ENCODE measurements at regions not wholly inside any gene's neighbourhood (a gene's known extent, or its start where the extent isn't known, plus 50 kb on each side); places are given as distances from the start of the nearest gene placed in this dataset.
"Not testable (repeated sequence)": the region's sequence is repeated elsewhere in the genome, so short reads cannot be mapped to it uniquely, and the experiment has no call there.

DNA sequence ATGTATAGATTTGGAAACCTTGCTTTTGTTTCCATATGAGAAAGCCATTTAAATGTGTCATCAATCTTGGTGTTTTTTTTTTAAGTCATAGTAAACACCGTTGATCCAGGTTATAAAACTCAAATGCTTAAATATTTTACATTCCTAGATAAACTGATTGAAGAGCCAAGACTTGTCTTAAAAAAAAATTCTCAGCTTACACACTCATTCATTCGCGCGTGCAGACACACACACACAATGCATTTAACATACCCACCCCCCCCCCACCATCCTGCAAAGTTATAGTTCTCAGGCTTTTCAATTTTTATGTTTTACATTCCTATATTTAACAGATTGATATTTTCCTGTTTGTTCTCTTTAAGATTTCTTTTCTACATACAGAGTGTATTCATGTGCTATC, 536.4 kb downstream of the PRKD1 start:
- ChIA-PET POLR2A (ENCODE audit: partially characterized antibody) (no interaction called here), CTCF (ENCODE audit: partially characterized antibody) (no interaction called here)
- H3K4me1 ChIP-seq (ENCODE audit: insufficient read depth, low read length), result no peaks in the 10 kb centered on the region
- no peaks in the 10 kb centered on the region for H3K36me3 ChIP-seq (ENCODE audit: insufficient read depth, low read length)
- Mint-ChIP-seq H3K4me1 (no peaks in the 10 kb centered on the region), H3K27ac (no peak overlapping the region), H3K4me3 (no peak overlapping the region), H3K27me3 (no peaks in the 10 kb centered on the region), H3K9me3 (peaks cover 0 to 21% (median 6%) of the 10 kb centered on the region in 8 donors), H3K36me3 (no peaks in the 10 kb centered on the region)
- no peak overlapping the region for H3K4me3 ChIP-seq (ENCODE audit: low read length in 2 of 2)
- H3K9me3 ChIP-seq (ENCODE audit: control insufficient read depth in 1 of 2, low read length in 2 of 2), result no peaks in the 10 kb centered on the region
- no peak overlapping the region for H3K27ac ChIP-seq (ENCODE audit: low read depth, low read length)
- intact Hi-C loops (cut with micrococcal nuclease), result no loop called here
- DNase-seq, result no peak
- H3K27me3 ChIP-seq (ENCODE audit: insufficient read depth, low read length), result no peaks in the 10 kb centered on the region

DNA sequence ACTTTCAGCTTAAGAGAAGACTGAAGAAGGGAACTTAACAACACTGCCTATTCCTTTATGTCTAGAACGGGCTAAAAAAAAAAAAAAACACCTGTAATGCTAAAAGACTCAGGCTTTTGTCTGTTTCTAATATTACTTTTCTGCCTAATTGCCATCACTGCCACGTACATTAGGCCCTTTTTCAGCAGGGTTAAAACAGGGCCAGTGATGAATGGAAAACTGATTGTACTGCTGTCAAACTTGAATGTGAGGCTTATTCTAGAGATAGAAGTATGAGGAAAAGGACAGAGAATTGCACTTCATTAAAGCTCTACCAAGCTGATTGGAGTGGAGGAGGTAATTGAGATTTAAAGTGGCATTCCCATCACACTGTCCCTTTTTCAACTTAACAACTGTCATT, 535.8 kb downstream of the PRKD1 start:
- Mint-ChIP-seq H3K9me3 (peaks cover 0 to 18% (median 8%) of the 10 kb centered on the region in 8 donors), H3K4me3 (no peak overlapping the region), H3K27me3 (no peaks in the 10 kb centered on the region), H3K36me3 (no peaks in the 10 kb centered on the region), H3K27ac (no peak overlapping the region), H3K4me1 (no peaks in the 10 kb centered on the region)
- CTCF ChIA-PET (ENCODE audit: partially characterized antibody), result no interaction called here
- intact Hi-C loops (cut with micrococcal nuclease), result no loop called here
- no peak for DNase-seq
- POLR2A ChIA-PET (ENCODE audit: partially characterized antibody), result no interaction called here
- Histone ChIP-seq H3K4me1 (ENCODE audit: insufficient read depth, low read length) (no peaks in the 10 kb centered on the region), H3K27me3 (ENCODE audit: insufficient read depth, low read length) (no peaks in the 10 kb centered on the region), H3K4me3 (ENCODE audit: low read length in 2 of 2) (no peak overlapping the region), H3K27ac (ENCODE audit: low read depth, low read length) (no peak overlapping the region), H3K9me3 (ENCODE audit: control insufficient read depth in 1 of 2, low read length in 2 of 2) (no peaks in the 10 kb centered on the region), H3K36me3 (ENCODE audit: insufficient read depth, low read length) (no peaks in the 10 kb centered on the region)

DNA sequence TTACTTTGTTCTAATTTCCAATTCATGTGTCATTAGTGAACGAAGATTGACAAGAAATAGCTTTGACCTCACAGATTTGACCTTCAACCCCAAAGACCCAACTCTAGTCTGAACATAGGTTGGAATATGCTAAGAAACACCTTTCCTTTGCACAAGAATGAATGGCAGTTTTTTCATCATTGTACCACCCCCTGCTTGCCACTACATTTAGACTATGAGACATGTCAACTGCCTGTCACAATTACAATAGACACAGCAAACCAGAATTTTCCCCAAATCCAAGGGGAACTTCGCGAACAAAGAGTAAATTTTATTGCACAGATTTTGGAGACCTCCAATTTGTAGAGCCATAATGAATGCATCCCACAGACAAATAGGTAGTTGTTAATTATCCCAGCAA, 535.4 kb downstream of the PRKD1 start:
- ChIA-PET CTCF (ENCODE audit: partially characterized antibody) (no interaction called here), POLR2A (ENCODE audit: partially characterized antibody) (no interaction called here)
- intact Hi-C loops (cut with micrococcal nuclease), result no loop called here
- no peaks in the 10 kb centered on the region for H3K27me3 ChIP-seq (ENCODE audit: insufficient read depth, low read length)
- Mint-ChIP-seq H3K27ac (no peak overlapping the region), H3K9me3 (peaks cover 0 to 18% (median 8%) of the 10 kb centered on the region in 8 donors), H3K36me3 (no peaks in the 10 kb centered on the region), H3K27me3 (no peaks in the 10 kb centered on the region), H3K4me3 (no peak overlapping the region), H3K4me1 (no peaks in the 10 kb centered on the region)
- no peak overlapping the region for H3K27ac ChIP-seq (ENCODE audit: low read depth, low read length)
- H3K4me3 ChIP-seq (ENCODE audit: low read length in 2 of 2), result no peak overlapping the region
- H3K36me3 ChIP-seq (ENCODE audit: insufficient read depth, low read length), result no peaks in the 10 kb centered on the region
- H3K9me3 ChIP-seq (ENCODE audit: control insufficient read depth in 1 of 2, low read length in 2 of 2), result no peaks in the 10 kb centered on the region
- no peaks in the 10 kb centered on the region for H3K4me1 ChIP-seq (ENCODE audit: insufficient read depth, low read length)
- DNase-seq, result no peak

DNA sequence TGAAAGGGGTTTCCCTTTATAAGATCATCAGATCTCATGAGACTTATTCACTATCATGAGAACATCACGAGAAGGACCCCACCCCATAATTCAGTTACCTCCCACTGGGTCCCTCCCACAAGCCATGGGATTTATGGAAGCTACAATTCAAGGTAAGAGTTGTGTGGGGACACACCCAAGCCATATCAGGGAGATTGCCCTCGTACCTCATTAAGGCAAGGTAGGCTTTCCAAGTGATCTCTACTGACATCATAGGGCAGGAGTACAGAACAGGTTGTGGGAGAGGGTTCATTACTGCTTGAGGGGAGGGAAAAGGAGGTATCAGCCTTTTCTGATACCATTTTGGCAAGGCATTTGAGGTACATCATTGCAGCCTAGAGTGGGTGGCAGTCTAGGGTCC, 524.6 kb downstream of the PRKD1 start:
- no peaks in the 10 kb centered on the region for H3K36me3 ChIP-seq (ENCODE audit: insufficient read depth, low read length)
- H3K27me3 Mint-ChIP-seq, result no peaks in the 10 kb centered on the region
- POLR2A ChIA-PET (ENCODE audit: partially characterized antibody), result no interaction called here

DNA sequence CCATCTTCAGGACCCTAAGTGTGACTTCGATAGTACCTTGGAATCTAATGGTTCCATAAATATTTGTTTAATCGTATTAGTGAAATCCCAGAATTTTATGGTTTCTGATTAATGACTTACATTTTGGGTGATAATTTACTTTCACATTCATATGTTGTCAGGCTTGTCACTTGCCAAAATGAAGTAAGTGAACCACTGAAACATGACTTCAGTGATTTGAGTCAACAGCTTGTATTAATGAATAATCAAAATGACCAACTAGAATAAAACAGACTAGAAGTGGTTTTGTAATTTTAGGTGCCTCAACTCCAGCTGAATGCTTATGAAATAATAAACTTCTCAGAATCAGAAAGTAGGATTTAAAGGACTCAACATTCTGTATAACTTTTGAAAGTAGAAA, 517.1 kb downstream of the PRKD1 start:
- Histone ChIP-seq H3K4me3 (ENCODE audit: low read length in 2 of 2) (no peak overlapping the region), H3K27ac (ENCODE audit: low read depth, low read length) (no peak overlapping the region), H3K9me3 (ENCODE audit: control insufficient read depth in 1 of 2, low read length in 2 of 2) (peaks cover 0 to 5% of the 10 kb centered on the region in 2 donors), H3K27me3 (ENCODE audit: insufficient read depth, low read length) (no peaks in the 10 kb centered on the region), H3K36me3 (ENCODE audit: insufficient read depth, low read length) (no peaks in the 10 kb centered on the region), H3K4me1 (ENCODE audit: insufficient read depth, low read length) (no peaks in the 10 kb centered on the region)
- Mint-ChIP-seq H3K27ac (no peak overlapping the region), H3K4me1 (no peaks in the 10 kb centered on the region), H3K4me3 (no peak overlapping the region), H3K9me3 (peaks cover 2 to 30% (median 11%) of the 10 kb centered on the region in 8 donors), H3K27me3 (no peaks in the 10 kb centered on the region), H3K36me3 (no peaks in the 10 kb centered on the region)
- intact Hi-C loops (cut with micrococcal nuclease), result no loop called here
- ChIA-PET POLR2A (ENCODE audit: partially characterized antibody) (no interaction called here), CTCF (ENCODE audit: partially characterized antibody) (no interaction called here)
- DNase-seq, result no peak

More for the DNA sequence above, 524.6 kb downstream of the PRKD1 start:
- intact Hi-C loops (cut with micrococcal nuclease), result no loop called here
- peaks cover 0 to 5% of the 10 kb centered on the region in 2 donors for H3K9me3 ChIP-seq (ENCODE audit: control insufficient read depth in 1 of 2, low read length in 2 of 2)
- CTCF ChIA-PET (ENCODE audit: partially characterized antibody), result no interaction called here
- Mint-ChIP-seq H3K36me3 (no peaks in the 10 kb centered on the region), H3K27ac (no peak overlapping the region), H3K4me3 (no peak overlapping the region), H3K4me1 (peaks cover 0 to 3% (median 0%) of the 10 kb centered on the region in 4 donors), H3K9me3 (peaks cover 0 to 25% (median 15%) of the 10 kb centered on the region in 8 donors)
- no peaks in the 10 kb centered on the region for H3K4me1 ChIP-seq (ENCODE audit: insufficient read depth, low read length)
- DNase-seq, result no peak
- no peak overlapping the region for H3K27ac ChIP-seq (ENCODE audit: low read depth, low read length)
- H3K4me3 ChIP-seq (ENCODE audit: low read length in 2 of 2), result no peak overlapping the region
- no peaks in the 10 kb centered on the region for H3K27me3 ChIP-seq (ENCODE audit: insufficient read depth, low read length)

DNA sequence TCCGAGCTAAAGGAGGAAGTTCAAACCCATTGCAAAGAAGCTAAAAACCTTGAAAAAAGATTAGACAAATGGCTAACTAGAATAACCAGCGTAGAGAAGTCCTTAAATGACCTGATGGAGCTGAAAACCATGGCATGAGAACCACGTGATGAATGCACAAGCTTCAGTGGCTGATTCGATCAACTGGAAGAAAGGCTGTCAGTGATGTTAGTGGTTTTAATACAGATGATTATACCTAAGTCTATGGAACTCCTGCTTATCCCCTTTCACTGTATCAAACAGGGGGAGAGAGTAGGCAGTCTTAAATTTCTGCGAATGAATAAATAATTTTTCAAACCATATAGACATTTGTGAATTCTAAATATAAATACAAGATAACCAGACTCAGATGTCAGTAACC, 512.7 kb downstream of the PRKD1 start:
- H3K36me3 Mint-ChIP-seq; H3K9me3 ChIP-seq (ENCODE audit: control insufficient read depth in 1 of 2, low read length in 2 of 2); H3K4me1 ChIP-seq (ENCODE audit: insufficient read depth, low read length); H3K27ac Mint-ChIP-seq; intact Hi-C loops (cut with micrococcal nuclease); CTCF ChIA-PET (ENCODE audit: partially characterized antibody); H3K27ac ChIP-seq (ENCODE audit: low read depth, low read length); H3K4me3 ChIP-seq (ENCODE audit: low read length in 2 of 2); H3K27me3 ChIP-seq (ENCODE audit: insufficient read depth, low read length); H3K27me3 Mint-ChIP-seq; POLR2A ChIA-PET (ENCODE audit: partially characterized antibody); H3K4me1 Mint-ChIP-seq; DNase-seq; H3K4me3 Mint-ChIP-seq; H3K36me3 ChIP-seq (ENCODE audit: insufficient read depth, low read length): not testable (repeated sequence)
- H3K9me3 Mint-ChIP-seq, result peaks cover 0 to 16% (median 3%) of the 10 kb centered on the region in 8 donors

DNA sequence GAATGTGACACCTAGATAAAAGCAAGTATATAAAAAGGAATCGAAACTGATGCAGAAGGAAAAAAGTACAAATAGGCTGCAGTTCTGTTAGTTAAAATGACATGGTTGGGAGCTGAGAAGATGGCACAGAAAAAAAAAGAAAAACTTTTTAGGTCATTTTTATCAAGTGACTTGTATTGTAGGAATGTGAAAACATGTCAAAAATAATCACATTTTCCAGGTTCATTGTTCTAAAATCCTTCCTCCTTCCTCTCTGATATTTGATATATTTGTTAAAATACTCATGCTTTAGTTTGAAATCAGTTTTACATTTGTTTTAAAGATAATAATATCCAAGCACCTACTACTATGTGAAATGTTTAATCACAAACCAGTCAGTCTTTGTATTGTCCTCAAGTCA, 507.9 kb downstream of the PRKD1 start:
- Mint-ChIP-seq H3K27ac (no peak overlapping the region), H3K9me3 (peaks cover 0 to 10% (median 5%) of the 10 kb centered on the region in 8 donors), H3K27me3 (no peaks in the 10 kb centered on the region), H3K4me1 (no peaks in the 10 kb centered on the region), H3K36me3 (no peaks in the 10 kb centered on the region), H3K4me3 (no peak overlapping the region)
- H3K27me3 ChIP-seq (ENCODE audit: insufficient read depth, low read length), result no peaks in the 10 kb centered on the region
- no peak overlapping the region for H3K4me3 ChIP-seq (ENCODE audit: low read length in 2 of 2)
- no peak overlapping the region for H3K27ac ChIP-seq (ENCODE audit: low read depth, low read length)
- no peak for DNase-seq
- H3K9me3 ChIP-seq (ENCODE audit: control insufficient read depth in 1 of 2, low read length in 2 of 2), result peaks cover 0 to 3% of the 10 kb centered on the region in 2 donors
- ChIA-PET CTCF (ENCODE audit: partially characterized antibody) (no interaction called here), POLR2A (ENCODE audit: partially characterized antibody) (no interaction called here)
- intact Hi-C loops (cut with micrococcal nuclease), result no loop called here
- H3K4me1 ChIP-seq (ENCODE audit: insufficient read depth, low read length), result no peaks in the 10 kb centered on the region
- H3K36me3 ChIP-seq (ENCODE audit: insufficient read depth, low read length), result no peaks in the 10 kb centered on the region

DNA sequence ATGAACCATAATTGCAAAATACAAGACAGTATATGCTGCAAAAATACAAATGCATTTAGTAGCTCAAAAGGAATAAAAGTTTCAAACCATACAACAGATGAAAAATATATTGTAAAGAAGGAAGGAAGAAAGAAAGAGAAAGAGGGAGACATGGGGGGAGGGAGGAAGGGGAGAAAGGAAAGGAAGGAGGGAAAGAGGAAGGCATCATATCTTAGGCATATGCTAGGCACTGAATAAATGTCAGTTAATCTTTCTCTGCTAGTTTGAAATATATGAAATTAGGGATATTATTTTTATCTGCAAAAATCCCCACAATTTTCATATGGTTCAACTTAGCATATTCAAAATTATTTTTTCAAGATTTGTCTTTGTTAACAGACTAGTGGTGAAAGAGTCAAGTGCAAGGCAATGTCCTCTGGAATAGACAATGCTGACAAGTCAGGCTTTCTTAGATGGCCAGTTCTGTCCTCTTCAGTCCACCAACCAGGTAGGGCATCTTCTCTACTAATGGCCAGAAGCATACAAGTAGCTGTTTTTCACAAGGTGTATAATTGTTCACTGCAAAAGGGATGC, 506.4 kb downstream of the PRKD1 start:
- no peaks in the 10 kb centered on the region for H3K27me3 Mint-ChIP-seq
- no peaks in the 10 kb centered on the region for H3K4me1 Mint-ChIP-seq
- Histone ChIP-seq H3K4me1 (ENCODE audit: insufficient read depth, low read length) (no peaks in the 10 kb centered on the region), H3K27me3 (ENCODE audit: insufficient read depth, low read length) (no peaks in the 10 kb centered on the region), H3K36me3 (ENCODE audit: insufficient read depth, low read length) (no peaks in the 10 kb centered on the region), H3K27ac (ENCODE audit: low read depth, low read length) (no peak overlapping the region), H3K4me3 (ENCODE audit: low read length in 2 of 2) (no peak overlapping the region), H3K9me3 (ENCODE audit: control insufficient read depth in 1 of 2, low read length in 2 of 2) (peaks cover 0 to 3% of the 10 kb centered on the region in 2 donors)
- intact Hi-C loops (cut with micrococcal nuclease), result no loop called here
- ChIA-PET CTCF (ENCODE audit: partially characterized antibody) (no interaction called here), POLR2A (ENCODE audit: partially characterized antibody) (no interaction called here)
- DNase-seq, result no peak
- H3K36me3 Mint-ChIP-seq, result no peaks in the 10 kb centered on the region
- peaks cover 0 to 13% (median 3%) of the 10 kb centered on the region in 8 donors for H3K9me3 Mint-ChIP-seq
- H3K27ac Mint-ChIP-seq, result no peak overlapping the region
- no peak overlapping the region for H3K4me3 Mint-ChIP-seq

Data from CD4-positive, alpha-beta memory T cell (primary cell).